DOHH2 (cell line): ENCODE measurements at regions not wholly inside any gene's neighbourhood (a gene's known extent, or its start where the extent isn't known, plus 50 kb on each side); places are given as distances from the start of the nearest gene placed in this dataset.

Experiments used
- H3F3A ChIP-seq: fragments of 200-600 bp; sonication (generic), shearing (Covaris generic); 2 replicates; pipeline ENCODE4 v1.6.0; 2016; ENCODE audit warnings: antibody characterized with exemption, mild to moderate bottlenecking; ENCODE audit not compliant: control insufficient read depth, insufficient read depth
- H3K27ac ChIP-seq: fragments of 200-600 bp; sonication (generic); 2 replicates; pipeline ENCODE4 v1.5.1; 2014; ENCODE audit warnings: low read depth, mild to moderate bottlenecking, low read length, moderate library complexity
- H3K27me3 ChIP-seq: fragments of 200-600 bp; sonication (generic); 2 replicates; pipeline ENCODE4 v1.6.1; 2014; ENCODE audit warnings: mild to moderate bottlenecking, low read length, mixed read lengths; ENCODE audit not compliant: control insufficient read depth
- H3K36me3 ChIP-seq: fragments of 200-600 bp; sonication (generic); 2 replicates; pipeline ENCODE4 v1.6.1; 2014; ENCODE audit warnings: mild to moderate bottlenecking, low read length, moderate library complexity, mixed read lengths; ENCODE audit not compliant: control insufficient read depth
- H3K4me1 ChIP-seq: fragments of 200-600 bp; sonication (generic); 2 replicates; pipeline ENCODE4 v1.6.1; 2014; ENCODE audit warnings: mild to moderate bottlenecking, low read length, mixed read lengths; ENCODE audit not compliant: control insufficient read depth
- H3K4me2 ChIP-seq: fragments of 200-600 bp; sonication (generic); 2 replicates; pipeline ENCODE4 v1.6.0; 2014; ENCODE audit warnings: mild to moderate bottlenecking, low read length, moderate library complexity
- H3K4me3 ChIP-seq: fragments of 200-600 bp; sonication (generic); 2 replicates; pipeline ENCODE4 v1.5.1; 2014; ENCODE audit warnings: mild to moderate bottlenecking, low read length, mixed read lengths
- H3K79me2 ChIP-seq: fragments of 200-600 bp; sonication (generic); 2 replicates; pipeline ENCODE4 v1.6.1; 2014; ENCODE audit warnings: mild to moderate bottlenecking, low read length, mixed read lengths; ENCODE audit not compliant: control insufficient read depth
- H3K9me2 ChIP-seq: fragments of 200-600 bp; sonication (generic); replicated peaks from 2 replicates; pipeline ENCODE4 v1.6.1; 2014; ENCODE audit warnings: mild to moderate bottlenecking, low read length, mixed read lengths; ENCODE audit not compliant: control insufficient read depth
- H3K9me3 ChIP-seq: fragments of 200-600 bp; sonication (generic); 2 replicates; pipeline ENCODE4 v1.6.1; 2014; ENCODE audit warnings: antibody characterized with exemption, low read length, mixed read lengths; ENCODE audit not compliant: control insufficient read depth, insufficient read depth
- H4K20me1 ChIP-seq: fragments of 200-600 bp; sonication (generic); 2 replicates; pipeline ENCODE4 v1.6.0; 2014; ENCODE audit warnings: low read depth, mild to moderate bottlenecking, antibody characterized with exemption, low read length, moderate library complexity; ENCODE audit not compliant: control insufficient read depth, insufficient read depth
- CTCF ChIP-seq: fragments of 200-600 bp; sonication (generic); IDR thresholded peaks from one replicate; pipeline ENCODE4 v1.5.1; 2014; ENCODE audit warnings: antibody characterized with exemption, mild to moderate bottlenecking, low read depth, low read length; ENCODE audit not compliant: poor library complexity, severe bottlenecking
- EZH2phosphoT487 ChIP-seq: fragments of 200-600 bp; sonication (generic); IDR thresholded peaks from 2 replicates; pipeline ENCODE4 v1.6.1; 2017; ENCODE audit warnings: borderline replicate concordance, mild to moderate bottlenecking, antibody characterized with exemption, low read length, moderate library complexity, mixed read lengths

- Histone ChIP-seq H3K9me3 (no peaks in the 10 kb centered on the region), H3K79me2 (no peaks in the 10 kb centered on the region), H3K4me2 (no peak overlapping the region), H3K27me3 (no peaks in the 10 kb centered on the region), H3K9me2 (no peaks in the 10 kb centered on the region), H3F3A (no peaks in the 10 kb centered on the region), H3K27ac (no peak overlapping the region), H3K4me1 (no peaks in the 10 kb centered on the region), H4K20me1 (no peaks in the 10 kb centered on the region), H3K36me3 (no peaks in the 10 kb centered on the region), H3K4me3 (no peak overlapping the region)
- TF ChIP-seq CTCF (no peak), EZH2phosphoT487 (no peak)
Observed at GRCh38 chr6:140046016-140046632, 671.7 kb upstream of the CITED2 start.

- Histone ChIP-seq H3F3A (no peaks in the 10 kb centered on the region), H3K27ac (no peak overlapping the region), H4K20me1 (no peaks in the 10 kb centered on the region), H3K79me2 (no peaks in the 10 kb centered on the region), H3K9me2 (no peaks in the 10 kb centered on the region), H3K36me3 (no peaks in the 10 kb centered on the region), H3K27me3 (no peaks in the 10 kb centered on the region), H3K9me3 (no peaks in the 10 kb centered on the region), H3K4me1 (no peaks in the 10 kb centered on the region), H3K4me2 (no peak overlapping the region), H3K4me3 (no peak overlapping the region)
- TF ChIP-seq CTCF: no peak
- no peak for TF ChIP-seq EZH2phosphoT487
Observed at GRCh38 chr6:140045116-140045515, 670.7 kb upstream of the CITED2 start.

GRCh38 chr6:140044626-140045025, 670.2 kb upstream of the CITED2 start:
- TF ChIP-seq EZH2phosphoT487 (no peak), CTCF (no peak)
- no peak overlapping the region for H3K27ac ChIP-seq
- H3K36me3 ChIP-seq: no peaks in the 10 kb centered on the region
- H3K79me2 ChIP-seq: no peaks in the 10 kb centered on the region
- H3F3A ChIP-seq: no peaks in the 10 kb centered on the region
- no peaks in the 10 kb centered on the region for H3K9me3 ChIP-seq
- H4K20me1 ChIP-seq: no peaks in the 10 kb centered on the region
- H3K27me3 ChIP-seq: no peaks in the 10 kb centered on the region
- H3K9me2 ChIP-seq: no peaks in the 10 kb centered on the region
- H3K4me1 ChIP-seq: no peaks in the 10 kb centered on the region
- H3K4me2 ChIP-seq: no peak overlapping the region
- H3K4me3 ChIP-seq: no peak overlapping the region
